ENCODE measurements at regions not wholly inside any gene's neighbourhood (a gene's known extent, or its start where the extent isn't known, plus 50 kb on each side); places are given as distances from the start of the nearest gene placed in this dataset.

DNA sequence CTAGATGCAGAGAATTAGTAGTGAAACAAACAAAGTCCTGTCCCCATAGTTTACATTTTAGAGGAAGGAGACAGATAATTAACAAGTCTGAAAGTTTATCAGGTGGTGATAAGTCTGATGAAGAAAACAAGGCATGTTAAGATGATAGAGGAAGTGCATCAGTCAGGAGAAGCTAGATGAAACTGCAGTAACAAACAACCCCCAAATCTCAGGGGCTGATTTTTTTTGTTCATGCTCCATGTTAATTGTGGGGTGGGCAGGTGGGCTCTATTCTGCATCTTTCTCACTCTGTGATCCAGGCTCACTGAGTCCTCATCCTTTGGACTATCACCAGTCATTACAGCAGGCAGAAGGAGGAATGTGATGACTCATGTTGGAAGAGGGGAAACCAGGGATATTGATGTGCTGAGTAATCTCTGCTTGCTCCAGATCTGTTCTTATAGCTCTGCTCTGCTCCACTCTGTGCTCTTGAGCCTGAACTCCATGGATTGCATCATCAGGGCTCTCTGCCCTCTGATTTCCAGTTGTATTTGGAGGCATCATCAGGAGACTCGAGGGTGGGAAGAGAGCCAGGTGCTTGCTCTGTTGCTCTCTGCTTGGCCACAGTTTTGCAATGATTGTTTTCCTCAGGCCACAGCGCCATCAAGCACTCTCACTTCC lies 166.9 kb downstream of the IER5 start:
- TF ChIP-seq, protein P1, sequence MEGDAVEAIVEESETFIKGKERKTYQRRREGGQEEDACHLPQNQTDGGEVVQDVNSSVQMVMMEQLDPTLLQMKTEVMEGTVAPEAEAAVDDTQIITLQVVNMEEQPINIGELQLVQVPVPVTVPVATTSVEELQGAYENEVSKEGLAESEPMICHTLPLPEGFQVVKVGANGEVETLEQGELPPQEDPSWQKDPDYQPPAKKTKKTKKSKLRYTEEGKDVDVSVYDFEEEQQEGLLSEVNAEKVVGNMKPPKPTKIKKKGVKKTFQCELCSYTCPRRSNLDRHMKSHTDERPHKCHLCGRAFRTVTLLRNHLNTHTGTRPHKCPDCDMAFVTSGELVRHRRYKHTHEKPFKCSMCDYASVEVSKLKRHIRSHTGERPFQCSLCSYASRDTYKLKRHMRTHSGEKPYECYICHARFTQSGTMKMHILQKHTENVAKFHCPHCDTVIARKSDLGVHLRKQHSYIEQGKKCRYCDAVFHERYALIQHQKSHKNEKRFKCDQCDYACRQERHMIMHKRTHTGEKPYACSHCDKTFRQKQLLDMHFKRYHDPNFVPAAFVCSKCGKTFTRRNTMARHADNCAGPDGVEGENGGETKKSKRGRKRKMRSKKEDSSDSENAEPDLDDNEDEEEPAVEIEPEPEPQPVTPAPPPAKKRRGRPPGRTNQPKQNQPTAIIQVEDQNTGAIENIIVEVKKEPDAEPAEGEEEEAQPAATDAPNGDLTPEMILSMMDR (conservative IDR thresholded peaks at IDR 0.05; ENCODE audit: low read length) = no peak
- TF ChIP-seq EZH2phosphoT487 (IDR thresholded peaks at IDR 0.05; ENCODE audit: borderline replicate concordance) = no peak

Measured in Loucy (cell line).